HG03175 (cell line): ENCODE measurements at regions not wholly inside any gene's neighbourhood (a gene's known extent, or its start where the extent isn't known, plus 50 kb on each side); places are given as distances from the start of the nearest gene placed in this dataset.
"Not testable (repeated sequence)": the region's sequence is repeated elsewhere in the genome, so short reads cannot be mapped to it uniquely, and the experiment has no call there.

Source experiments
- ATAC-seq: cut with Tn5 transposase; IDR thresholded peaks from one replicate; pipeline ENCODE4 v1.9.1; 2021; ENCODE audit warnings: mild to moderate bottlenecking, moderate library complexity; ENCODE audit not compliant: unreplicated experiment

DNA sequence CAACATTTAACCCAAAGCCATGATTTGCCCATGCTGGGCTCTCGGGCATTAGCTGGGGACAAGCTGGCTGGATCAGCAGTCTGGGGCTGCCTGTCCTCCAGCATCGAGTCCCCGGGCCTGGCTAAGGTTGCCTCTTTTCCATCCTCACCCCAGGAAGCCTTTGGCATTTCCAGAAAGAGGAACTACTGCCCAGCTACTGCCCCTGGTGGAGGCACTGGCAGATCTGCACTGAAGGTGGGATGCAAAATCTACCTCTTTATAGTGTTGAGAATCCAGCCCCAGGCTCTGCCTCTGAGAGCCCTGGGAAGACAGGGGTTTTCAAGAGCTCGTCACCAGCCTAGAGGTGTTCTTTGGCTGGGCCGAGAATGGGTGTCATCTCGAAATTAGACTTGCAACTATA is 635.9 kb downstream of the MATN1 start:
- ATAC-seq, result no peak

- ATAC-seq, result no peak
Observed at GRCh38 chr1:30085811-30086770, 637.3 kb downstream of the MATN1 start.

- no peak for ATAC-seq
Observed at GRCh38 chr1:30084909-30085571, 638.3 kb downstream of the MATN1 start.

DNA sequence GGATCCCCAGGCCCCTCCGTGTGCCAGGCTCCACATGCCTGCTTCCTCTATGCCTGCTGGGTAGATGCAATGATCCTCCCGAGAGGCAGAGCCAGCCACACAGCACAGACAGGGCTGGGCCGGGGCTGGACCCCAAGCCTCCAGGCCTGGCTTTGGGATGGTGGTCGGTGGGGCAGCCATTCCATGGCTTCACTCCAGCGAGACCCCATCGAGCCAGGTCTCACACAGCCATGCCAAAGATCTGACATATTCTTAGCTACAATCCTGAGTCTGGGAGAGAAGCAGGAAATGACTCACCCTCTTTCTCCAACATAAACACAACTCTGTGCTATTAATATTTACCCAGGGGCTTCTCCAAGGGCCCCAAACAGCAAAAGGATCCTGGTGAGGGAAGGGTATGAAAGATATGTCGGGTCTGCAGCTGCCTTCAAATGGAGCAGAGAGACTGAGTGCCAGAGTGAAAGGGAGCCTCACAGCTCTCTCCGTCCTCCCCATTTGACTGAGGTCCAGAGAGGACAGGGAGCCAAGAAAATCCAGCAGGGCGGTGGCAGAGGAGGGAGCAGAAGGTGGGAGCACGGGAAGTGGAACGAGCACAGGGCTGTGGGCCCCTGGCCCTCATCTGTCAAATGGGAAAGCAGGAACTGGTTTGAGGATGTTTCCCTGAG is 639.5 kb downstream of the MATN1 start:
- ATAC-seq, result no peak

- no peak for ATAC-seq
Observed at GRCh38 chr1:30081379-30082102, 641.8 kb downstream of the MATN1 start.

GRCh38 chr1:30075916-30076315 is 647.5 kb downstream of the MATN1 start:
- not testable (repeated sequence) for ATAC-seq

DNA sequence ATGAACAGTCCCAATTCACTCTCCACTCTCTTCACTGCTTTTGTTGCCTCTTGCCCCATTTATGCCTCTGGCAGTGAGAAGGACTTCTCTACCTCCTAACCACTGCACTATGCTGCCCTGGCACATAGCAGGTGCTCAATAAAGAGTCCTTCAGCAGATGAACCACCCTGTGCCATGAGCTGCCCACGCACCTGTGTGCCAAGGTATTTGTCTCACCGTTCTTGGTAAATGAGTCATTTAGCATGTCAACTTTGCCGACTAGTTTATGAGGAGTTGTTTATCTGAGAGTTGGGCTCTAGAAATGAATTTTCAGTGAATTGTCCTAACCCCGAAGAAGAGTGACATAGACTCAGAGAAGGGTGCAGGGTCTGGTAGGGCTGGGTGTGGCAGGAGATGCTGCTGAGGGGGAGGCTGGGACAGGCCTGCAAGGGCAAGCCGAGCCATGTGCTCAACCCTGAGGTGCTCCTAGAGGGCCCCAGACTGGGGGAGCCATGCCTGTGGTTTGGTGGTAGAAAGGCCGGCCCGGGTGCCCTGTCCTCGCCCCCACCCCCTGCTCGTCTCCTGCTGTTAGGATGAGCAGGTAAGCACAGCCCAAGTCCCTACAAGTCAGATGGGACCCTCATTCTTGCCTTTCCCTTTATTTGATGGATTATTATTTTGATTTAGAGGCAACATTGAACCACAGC is 654.5 kb downstream of the MATN1 start:
- no peak for ATAC-seq

- no peak for ATAC-seq
Observed at GRCh38 chr1:30064547-30064946, 658.8 kb downstream of the MATN1 start.

GRCh38 chr1:30063621-30064280 is 659.6 kb downstream of the MATN1 start:
- ATAC-seq, result no peak

- ATAC-seq, result no peak
Observed at GRCh38 chr1:30061292-30062220, 661.8 kb downstream of the MATN1 start.

- ATAC-seq, result no peak
Observed at GRCh38 chr1:30060738-30061137, 662.6 kb downstream of the MATN1 start.

- no peak for ATAC-seq
Observed at GRCh38 chr1:30058970-30059369, 664.4 kb downstream of the MATN1 start.

DNA sequence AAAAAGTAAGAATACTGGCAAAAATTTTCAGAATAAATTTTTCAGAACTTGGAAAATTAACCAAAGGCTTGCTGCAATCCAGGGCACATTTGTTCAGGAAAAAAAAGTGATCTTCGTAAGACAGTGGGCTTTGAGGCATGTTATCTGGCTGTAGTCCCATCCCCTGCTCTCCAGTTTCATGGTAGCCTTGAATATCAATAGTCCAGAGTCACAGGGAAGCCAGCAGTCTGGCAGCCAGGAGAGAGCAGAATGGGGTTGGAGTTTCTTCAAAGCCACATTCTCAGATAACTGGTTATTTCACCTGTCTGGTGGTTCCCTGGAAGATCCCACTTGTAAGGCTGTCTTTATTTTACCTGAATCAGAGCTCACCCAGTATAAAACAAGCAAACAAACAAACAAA is 669.3 kb downstream of the MATN1 start:
- no peak for ATAC-seq

- ATAC-seq, result no peak
Observed at GRCh38 chr1:30052178-30052577, 671.2 kb downstream of the MATN1 start.

DNA sequence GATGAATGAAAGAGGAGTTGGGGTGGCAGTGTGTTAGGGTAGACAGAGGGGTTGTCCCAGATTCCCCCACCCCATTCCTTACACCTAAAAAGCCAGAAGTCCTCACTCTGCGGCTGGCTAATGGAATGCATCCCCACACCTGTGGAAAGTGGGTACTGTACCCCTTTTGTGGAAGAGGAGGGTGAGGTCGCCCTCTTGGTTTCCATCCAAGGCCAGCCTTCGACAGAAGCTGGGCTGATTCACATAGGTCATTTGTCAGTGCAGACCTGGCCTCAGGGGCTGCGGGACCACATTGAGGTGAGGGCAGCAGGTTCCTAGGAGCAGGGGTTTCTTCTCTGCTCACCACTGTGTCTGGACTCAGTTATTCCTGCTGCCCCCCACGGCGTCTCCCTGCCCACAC is 671.6 kb downstream of the MATN1 start:
- no peak for ATAC-seq

GRCh38 chr1:30049748-30050296 is 673.6 kb downstream of the MATN1 start:
- no peak for ATAC-seq

DNA sequence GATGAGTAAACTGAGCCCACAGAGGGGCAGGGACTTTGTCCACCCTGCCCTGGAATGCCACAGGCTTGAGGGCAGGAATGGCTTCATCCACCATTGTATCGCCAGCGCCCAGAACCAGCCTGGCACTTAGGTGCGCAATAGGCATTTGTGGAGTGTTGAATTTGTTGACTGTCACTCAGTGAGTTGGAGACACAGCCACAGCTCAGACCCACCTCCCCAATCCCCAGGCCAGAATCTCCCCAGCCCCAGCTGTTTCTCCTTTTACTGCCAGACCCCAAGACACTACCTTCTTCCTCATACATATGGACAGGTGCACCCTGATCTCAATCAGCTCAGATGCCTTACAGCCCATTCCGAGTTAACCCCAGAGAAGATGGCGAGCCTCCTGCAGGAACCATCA is 674.5 kb downstream of the MATN1 start:
- ATAC-seq, result no peak

- no peak for ATAC-seq
Observed at GRCh38 chr1:30047576-30047975, 675.8 kb downstream of the MATN1 start.
